NCI-H82 treated with DMSO at 0.1 percent for 48 hours (cell line): ENCODE measurements at regions not wholly inside any gene's neighbourhood (a gene's known extent, or its start where the extent isn't known, plus 50 kb on each side); places are given as distances from the start of the nearest gene placed in this dataset.

ENCODE experiments used
- DNase-seq: peaks from one replicate; lab custom pipeline; 2025; ENCODE audit not compliant: unreplicated experiment; lab: John Stamatoyannopoulos, UW

DNA sequence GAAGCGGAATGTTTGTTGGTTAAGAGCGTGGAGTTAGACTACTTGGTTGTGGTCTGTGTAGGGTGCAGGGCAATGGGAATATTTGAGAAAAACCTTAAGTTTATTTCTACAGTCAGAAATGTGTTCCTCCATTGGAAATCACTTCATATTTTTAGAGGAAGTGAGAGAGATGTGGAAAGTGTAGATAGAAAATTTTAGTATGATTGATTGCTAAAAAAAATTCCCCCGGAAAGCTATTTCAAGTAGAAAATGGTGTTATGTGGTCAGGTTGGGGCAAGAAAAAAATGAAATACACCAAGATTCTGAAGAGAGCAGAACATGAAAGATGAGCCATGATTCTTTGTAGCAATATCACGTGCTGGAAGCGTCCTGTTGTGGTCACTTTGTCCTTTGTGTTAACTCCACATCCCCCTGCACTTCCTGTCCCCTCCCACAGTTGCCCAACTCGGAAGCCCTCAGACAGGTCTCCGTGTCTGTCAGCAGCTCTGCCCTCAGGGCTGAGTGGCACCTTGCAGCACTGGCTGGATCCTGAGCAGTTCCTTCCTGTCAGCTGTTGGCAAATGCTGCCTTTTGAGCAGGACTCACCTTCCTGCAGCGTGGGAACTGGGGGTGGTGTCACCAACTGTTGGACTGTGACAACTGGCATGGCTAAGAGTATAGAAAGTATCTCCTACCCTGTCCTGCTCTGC lies 137.5 kb upstream of the SLC24A3 start:
- no peak for DNase-seq

DNA sequence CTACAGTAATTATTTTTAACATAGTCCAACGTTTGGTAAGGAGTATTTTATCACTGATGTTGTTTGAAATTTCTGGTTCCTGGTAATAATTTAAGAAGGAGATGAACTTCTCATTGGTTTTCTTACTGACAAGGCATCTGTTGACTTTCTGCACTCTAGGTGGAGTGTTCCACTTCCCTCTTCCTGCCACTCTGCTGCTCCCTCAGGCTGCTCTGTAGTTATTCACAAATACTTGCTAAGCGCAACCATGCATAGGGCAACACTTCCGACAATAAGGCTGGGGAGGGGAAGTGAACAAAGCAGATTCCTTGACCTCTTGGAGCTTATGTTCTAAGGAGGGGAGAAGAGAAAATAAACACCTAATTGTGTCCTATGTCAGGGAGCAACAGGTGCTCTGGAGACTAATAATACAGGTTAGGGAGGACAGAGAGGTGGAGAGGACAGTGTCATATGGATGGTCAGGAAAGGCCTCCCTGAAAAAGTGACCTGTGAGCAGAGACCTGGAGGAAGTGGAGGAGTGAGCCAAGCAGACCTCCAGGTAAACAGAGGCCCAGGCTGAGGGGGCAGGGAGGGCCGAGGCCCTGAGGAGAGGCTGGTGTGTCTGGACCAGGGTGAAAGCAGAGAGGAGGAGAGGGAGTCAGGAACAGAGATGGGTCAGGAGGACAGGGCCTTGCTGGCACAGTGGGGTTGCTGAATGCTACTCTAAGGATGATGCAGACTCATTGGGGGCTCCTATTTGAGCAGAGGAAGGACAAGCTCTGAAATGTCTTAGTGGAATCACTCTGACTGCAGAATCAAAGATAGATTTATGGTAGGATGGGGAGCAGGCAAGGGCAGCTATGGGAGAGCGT lies 134.8 kb upstream of the SLC24A3 start:
- no peak for DNase-seq

DNA sequence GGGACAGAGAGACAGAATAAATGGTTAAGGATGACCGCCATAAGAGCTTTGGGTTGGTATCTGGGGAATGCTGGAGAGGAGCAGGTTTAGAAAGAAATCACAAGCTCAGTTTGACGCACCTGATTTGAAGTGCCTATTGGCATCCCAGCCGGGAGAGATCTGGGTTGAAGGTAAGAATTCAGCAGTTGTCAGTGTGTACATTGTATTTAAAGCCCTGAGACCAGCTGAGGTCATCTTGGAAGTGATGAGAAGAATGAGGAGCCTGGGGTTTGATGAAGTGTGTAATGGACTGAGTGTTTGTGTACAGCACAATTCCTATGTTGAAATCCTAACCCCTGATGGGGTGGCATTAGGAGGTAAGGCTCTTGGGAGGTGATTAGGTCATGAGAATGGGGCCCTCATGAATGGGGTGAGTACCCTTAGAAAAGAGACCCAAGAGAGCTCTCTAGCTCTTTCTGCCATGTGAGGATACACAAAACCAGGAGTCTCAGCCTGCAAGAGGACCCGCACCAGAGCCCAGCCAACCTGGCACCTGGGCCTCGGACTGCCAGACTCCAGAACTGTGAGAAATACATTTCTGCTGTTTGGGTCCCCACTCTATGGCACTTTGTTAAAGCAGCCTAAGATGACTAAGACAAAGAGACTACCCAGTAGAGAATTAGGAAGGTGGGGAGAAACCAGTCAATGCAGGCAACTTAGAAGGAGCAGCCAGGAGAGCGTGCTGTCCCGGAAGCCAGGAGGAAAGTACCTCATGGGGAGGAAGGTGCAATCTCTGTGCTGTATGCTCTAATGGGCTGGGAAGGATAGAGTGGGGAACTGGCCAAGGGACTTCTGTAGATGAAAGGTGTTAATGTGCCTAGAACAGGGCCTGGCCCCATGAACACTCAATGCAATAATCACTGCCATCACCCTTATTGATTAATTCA lies 133.7 kb upstream of the SLC24A3 start:
- DNase-seq: no peak

DNA sequence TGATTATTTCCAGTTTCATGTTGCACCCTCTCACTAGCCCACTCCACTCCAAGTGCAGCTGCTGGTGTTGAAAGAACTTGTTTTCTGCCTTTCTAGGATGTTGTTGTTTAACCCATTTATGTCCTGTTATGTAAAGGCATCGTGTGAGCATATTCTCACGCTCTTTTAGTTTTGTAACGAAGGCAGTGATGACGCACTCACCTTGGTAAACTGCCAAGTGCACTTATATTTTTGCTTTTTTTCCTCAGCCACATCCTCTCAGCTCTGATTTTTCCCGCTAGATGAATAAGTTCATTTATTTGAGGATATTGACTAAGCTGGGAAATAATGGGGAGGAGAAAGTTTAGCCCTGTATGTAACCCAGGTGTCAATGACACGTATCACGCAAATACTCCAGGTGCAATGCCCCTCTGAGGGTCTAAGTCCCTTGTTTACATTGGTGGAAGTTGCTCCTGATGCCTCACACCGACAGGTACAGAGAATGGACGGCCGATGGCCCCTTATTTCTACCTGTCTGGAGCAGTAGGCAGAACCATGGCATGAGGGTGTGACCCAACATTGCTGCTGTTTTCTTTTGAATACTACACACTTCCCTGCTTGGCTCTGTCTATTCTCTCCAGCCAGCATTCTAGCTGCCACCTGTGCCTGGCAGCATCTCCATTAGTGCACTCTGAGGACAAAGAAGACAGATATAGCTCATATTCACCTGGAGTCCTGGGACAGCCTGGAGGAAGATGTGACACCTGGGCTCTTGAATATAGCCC lies 132.7 kb upstream of the SLC24A3 start:
- no peak for DNase-seq

DNA sequence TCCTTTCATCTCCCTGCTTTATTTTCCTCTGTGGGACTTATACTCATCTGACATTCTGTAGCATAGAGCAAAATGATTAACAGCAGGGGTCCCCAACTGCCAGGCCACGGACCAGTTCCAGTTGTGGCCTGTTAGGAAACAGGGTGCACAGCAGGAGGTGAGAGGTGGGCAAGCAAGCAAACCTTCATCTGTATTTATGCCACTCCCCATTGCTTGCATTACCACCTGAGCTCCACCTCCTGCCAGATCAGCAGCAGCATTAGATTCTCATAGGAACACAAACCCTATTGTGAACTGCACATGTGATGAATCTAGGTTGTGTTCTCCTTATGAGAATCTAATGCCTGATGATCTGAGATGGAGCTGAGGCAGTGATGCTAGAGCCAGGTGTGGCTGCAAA lies 130.5 kb upstream of the SLC24A3 start:
- no peak for DNase-seq

DNA sequence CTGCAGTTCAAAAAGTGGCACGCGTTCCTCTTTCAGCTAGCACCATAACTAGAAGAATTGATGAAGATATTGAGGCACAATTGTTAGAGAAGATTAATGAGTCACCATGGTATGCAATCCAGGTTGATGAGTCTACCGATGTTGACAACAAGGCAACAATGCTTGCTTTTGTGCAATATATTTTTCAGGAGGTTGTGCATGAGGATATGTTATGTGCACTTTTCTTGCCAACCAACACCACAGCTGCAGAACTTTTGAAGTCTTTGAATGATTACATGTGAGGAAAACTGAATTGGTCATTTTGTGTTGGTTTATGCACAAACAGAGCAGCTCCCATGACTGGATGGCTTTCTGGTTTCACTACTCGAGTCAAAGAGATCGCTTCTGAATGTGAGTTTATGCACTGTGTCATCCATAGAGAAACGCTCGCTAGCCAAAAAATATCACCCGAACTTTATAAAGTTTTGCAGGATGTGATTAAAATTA lies 129.3 kb upstream of the SLC24A3 start:
- DNase-seq: no peak

DNA sequence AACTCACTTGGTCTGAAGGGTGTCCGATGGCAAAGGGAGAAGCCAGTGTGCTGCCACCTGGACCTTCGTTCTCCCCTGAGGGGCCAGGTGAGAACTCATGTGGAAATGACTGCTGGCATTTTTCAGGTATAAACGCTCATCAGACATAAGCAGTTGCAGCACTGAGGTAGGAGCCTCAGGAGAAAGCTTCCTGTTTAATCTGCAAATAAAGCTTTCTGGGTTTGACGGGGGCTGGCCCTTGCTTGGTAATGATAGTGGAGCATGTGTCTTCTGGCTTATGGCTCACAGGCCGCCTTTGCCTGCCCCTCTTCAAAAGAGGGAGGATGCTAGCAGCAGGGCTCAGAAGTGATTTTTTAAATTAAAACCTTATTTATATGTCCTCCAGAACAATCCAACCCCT lies 122.1 kb upstream of the SLC24A3 start:
- no peak for DNase-seq

DNA sequence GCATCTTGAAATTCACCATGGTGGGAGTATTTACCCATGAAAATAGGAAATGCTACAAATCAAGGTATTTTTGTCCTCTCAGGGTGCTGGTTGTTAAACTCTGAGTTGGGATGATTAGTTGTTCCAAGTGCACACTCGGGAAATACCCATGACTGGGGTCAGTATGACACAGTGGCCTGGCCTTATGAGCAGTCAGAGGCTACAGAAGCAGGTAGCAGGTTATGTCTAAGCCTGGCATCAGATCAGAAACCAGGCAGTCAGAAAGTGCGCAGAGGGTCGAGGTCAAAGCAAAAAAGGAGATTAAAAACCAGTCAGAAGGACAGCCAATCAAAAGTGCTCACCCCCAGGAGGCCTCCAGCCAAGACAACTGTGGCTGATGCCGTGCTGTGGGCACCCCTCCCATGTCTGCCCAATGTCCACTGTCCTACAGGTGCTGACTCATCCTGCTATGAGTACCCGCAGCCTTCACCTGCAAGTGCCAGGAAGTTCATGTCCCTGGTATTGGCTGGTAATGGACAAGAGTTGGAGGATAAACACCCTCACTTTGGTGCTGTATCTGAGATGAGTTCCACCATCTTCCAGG lies 117.4 kb upstream of the SLC24A3 start:
- no peak for DNase-seq

DNA sequence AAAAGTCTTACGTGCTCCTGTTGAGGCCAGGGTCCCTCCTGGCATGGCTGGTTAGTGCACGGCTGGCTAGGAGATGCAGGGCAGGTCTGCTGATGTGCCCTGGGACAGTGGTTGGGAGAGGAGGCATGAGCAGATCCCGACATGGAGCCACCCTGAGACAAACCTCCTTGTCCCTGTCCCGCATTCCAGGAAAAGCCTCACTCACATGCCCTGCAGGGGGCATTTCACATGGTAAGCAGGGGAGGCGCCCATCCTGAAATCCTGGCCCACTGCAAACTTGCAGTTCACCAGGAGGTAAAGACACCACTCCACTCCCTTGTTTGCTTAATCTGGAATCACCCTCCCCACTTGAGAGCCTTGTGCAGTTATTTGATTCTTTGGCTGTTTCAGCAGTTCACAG lies 116.7 kb upstream of the SLC24A3 start:
- no peak for DNase-seq

DNA sequence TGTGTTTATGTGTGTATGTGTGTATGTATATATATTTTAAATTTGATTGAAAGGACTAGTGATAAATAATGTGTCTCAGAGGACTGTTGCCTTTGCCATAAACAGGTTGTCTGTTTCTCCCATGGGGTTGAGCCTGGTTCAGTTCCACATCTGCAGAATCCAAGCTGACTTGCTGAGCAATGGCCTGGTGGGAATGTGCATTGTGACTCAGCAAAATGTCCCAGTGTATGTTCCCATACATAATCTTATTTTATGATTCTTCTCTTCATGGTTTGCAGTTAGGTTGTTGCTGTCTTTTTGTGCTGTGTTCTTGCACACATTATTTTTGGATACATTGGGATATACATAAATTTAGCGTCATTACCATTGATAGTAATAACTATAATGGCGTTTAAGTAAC lies 115.6 kb upstream of the SLC24A3 start:
- DNase-seq: no peak

DNA sequence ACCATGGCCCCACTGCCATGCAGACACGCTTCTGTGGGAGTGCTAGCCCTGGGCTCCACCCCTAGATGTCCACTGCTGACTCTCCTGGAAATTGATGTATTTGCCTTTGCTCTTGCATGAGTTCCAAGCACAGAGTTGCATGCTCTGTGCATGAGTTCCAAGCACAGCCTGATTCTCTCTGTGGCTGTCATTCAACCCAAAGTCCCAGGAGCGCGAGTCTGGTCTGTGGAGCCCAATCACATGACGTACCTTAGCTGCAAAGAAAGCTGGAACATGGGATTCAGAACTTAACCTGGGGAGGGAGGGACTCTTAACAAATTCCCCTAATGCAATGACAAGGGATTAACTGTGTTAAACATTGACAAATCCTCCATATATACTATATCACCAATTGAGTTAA lies 114.3 kb upstream of the SLC24A3 start:
- no peak for DNase-seq

DNA sequence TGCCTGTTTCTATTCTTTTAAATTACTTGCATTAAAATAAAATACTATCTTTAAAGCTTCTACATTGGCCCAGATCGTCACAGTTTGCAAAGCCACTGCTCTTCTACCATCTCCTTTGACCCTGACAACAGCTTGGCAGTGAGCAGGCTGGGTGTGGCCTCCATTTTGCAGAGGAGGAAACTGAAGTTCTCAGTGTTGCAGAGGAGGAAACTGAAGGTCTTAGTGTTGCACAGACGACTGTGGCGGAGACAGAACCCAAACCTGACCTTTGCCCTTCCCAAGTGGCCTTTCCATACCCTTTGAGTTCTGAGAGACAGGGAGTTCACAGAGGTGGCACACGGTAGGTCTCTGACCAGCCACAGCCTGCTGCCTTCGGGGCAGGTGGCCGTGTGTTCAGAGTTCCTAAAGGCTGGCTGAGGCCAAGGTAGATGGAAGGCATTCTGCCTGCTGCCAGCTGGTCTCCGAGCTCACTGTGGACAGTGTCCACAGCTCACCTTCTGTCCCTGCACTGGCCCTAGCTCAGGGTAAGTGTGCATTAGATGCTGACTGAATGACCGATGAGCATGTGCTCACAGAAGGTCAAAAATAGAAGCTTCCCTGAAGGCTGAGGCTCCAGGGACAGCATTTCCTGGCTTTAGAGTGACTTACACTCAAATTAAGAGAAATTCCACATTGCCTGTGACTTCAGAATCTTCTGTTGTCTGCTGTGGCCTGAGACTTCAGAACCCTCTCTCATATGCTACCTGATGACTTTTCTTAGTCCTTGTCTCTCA lies 113.5 kb upstream of the SLC24A3 start:
- DNase-seq: no peak

DNA sequence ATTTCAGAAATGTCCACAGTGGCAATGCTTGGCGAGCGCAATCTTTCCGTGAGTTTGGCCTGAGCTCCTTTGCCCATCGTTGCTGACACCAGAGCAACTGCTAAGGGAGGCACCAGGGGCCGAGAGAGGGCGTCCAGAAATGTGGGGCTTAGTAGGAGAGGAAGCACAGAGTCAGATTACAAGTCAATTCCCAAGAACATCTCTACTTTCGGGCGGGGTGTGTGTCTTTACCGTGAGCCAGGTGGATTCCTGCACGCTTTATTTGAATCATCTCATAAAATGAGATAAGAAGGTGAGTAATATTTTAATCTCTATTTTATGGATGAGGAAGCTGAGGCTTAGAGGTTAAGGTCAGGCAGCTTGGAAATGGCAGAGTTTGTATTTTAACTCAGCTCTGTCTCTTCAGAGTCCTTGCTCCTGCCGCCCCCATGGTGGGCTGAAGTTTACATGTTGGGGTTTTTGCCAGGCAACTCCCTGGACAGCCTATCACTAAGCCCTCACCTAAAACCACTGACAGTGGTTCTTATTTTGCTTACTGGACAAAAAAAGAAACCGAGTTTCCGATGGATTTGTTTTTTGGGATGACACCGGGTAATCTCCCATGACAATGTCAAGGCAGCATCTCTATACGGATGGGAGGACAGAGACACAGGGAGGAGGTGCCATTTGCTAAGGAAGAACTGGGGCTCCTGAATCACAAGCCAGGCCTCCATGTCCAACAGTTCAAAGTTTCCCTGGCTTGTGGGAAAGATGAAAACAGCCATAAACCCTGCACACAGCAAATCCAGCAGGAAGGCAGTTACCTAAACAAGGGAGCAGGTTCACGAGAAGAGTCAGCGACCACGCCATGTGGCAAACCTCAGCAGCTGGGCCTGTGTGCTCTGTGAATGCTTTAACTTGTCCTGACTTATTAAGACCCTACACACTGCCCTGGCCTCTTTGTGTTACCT lies 112.6 kb upstream of the SLC24A3 start:
- no peak for DNase-seq

DNA sequence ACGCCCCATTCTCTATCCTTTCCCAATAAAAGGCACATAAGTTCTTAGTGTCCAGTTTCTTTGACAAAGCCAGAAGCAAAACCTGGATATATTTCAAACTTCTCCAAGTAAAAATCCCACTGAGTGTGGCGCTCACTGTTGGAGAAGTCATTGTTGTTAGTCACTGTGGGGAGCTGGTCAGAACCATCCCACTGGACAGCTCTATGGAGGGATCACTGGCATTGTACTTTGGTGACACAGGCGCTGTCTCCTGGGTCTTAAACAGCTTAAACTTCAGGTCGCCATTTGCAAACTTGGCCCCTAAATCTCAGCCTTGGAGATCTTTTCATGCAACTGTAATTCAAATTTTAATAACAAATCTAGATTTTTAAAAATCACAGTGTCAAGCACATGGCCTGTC lies 111.5 kb upstream of the SLC24A3 start:
- DNase-seq: no peak

DNA sequence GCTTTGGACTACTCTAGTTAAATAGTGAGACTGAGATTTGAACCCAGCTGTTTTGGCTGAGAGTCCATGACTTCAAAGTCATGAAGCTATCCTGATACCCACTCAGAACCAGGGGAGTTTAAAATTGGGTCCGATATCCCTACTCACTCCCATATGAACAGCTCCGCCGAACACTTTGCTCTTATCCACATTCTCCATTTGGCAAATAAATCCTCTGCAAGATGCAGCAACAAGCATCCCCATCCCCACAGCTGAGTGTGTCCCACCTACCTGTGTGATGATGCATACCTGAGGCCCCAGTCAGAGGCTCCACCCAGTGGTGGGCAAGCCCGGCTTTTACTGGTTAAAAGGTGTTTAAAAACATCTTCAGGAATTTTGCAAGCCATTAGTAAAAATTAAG lies 108.3 kb upstream of the SLC24A3 start:
- DNase-seq: no peak

DNA sequence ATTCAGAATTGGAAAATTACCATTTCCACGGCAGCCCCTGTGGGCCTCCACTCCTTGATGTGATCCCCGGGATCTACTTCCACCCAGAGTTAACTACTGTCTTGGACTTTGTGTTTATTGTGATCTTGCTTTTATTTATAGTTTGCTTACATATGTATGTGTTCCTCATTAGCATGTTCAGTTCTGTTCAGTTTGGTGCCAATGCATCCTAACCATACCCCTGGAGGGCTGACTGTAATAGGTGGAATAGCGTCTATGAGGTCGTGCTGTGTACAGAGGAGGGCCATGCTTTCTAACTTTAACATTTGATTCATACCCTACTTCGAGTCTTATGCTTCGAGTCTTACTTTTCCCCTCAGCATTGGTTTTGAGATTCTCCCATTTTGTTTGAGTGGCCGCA lies 104.3 kb upstream of the SLC24A3 start:
- no peak for DNase-seq

DNA sequence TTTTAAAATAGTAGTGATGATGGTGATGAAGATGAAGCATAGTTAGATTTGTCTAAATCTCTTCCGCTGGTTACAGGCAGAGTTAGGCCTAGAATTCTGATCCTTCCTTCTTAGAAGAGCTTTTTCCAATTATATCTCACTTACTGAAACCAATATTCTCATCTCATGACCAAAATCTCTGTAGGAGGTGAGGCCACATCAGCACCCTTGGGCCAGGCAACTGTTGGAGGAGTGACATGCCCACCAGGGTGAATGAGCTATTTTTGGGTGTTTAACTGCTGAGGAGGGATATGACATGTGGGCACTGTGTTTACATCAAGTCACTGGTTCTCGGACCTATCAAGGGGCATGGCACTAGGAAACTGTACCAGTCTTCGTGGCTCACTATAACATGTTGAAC lies 102.2 kb upstream of the SLC24A3 start:
- no peak for DNase-seq

DNA sequence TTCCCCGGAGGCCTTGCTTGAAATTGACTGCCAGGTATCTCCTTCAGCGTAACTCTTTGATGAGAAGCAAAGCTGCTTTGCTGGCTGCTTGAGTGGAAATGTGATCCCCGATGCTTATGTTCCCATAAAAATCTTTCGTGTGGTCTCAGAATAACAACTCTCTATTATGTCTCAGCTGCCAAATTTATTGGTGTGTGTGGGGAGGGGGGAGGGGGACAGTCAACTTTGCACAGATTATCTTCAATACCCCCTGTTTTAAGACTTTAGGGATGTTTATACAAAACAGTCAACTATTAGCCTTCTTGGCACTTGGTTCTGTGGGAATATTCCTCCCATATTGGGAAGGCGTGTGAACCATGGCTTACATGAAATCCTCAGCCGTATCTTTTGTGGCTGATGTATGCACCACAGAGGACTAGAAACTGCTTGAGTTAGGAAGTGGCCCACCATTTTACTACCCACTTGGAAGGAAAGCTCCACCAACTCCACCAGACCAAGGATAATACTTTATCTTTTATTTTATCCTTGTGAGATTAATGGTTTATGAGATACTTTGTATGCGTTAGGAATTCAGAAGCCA lies 101.5 kb upstream of the SLC24A3 start:
- DNase-seq: no peak
